ENCODE measurements at regions not wholly inside any gene's neighbourhood (a gene's known extent, or its start where the extent isn't known, plus 50 kb on each side); places are given as distances from the start of the nearest gene placed in this dataset.

DNA sequence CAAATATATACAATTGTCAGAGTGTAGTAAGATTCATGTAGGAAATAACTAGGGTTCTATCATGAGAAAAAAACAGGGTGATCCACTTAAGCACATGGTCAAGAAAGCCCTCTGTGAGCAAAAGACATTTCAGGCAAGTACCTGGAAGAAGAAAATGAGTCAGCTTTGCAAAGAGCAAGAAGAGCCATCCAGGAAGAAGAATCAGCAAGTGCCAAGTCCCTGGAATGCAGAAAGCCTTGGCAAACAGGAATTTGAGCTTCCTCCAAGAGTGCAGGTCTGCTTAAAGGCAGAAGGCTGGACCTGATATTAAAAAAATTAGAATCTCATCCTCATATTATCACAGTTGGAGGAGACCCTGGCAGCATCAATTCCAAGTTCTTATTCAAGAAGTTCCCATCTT is 188.5 kb upstream of the CELF4 start:
- no peak for DNase-seq
- Histone ChIP-seq H3K9me3 (ENCODE audit: control insufficient read depth, insufficient read depth, low read length) (peaks cover 6% of the 10 kb centered on the region), H3K27ac (ENCODE audit: low read length) (no peak overlapping the region), H3K27me3 (ENCODE audit: control insufficient read depth, insufficient read depth, low read length) (no peaks in the 10 kb centered on the region), H3K36me3 (ENCODE audit: control insufficient read depth, insufficient read depth, low read length) (no peaks in the 10 kb centered on the region), H3K4me3 (ENCODE audit: low read length) (no peak overlapping the region), H3K4me1 (ENCODE audit: control insufficient read depth, insufficient read depth, low read length) (no peaks in the 10 kb centered on the region)
- TF ChIP-seq, protein P1, sequence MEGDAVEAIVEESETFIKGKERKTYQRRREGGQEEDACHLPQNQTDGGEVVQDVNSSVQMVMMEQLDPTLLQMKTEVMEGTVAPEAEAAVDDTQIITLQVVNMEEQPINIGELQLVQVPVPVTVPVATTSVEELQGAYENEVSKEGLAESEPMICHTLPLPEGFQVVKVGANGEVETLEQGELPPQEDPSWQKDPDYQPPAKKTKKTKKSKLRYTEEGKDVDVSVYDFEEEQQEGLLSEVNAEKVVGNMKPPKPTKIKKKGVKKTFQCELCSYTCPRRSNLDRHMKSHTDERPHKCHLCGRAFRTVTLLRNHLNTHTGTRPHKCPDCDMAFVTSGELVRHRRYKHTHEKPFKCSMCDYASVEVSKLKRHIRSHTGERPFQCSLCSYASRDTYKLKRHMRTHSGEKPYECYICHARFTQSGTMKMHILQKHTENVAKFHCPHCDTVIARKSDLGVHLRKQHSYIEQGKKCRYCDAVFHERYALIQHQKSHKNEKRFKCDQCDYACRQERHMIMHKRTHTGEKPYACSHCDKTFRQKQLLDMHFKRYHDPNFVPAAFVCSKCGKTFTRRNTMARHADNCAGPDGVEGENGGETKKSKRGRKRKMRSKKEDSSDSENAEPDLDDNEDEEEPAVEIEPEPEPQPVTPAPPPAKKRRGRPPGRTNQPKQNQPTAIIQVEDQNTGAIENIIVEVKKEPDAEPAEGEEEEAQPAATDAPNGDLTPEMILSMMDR (IDR thresholded peaks at IDR 0.05) = no peak
- Mint-ChIP-seq H3K4me1 (no peaks in the 10 kb centered on the region), H3K36me3 (no peaks in the 10 kb centered on the region), H3K4me3 (no peak overlapping the region), H3K27ac (no peak overlapping the region), H3K9me3 (peaks cover 12 to 20% of the 10 kb centered on the region in 2 donors), H3K27me3 (ENCODE audit: low read depth in 2 of 2) (no peaks in the 10 kb centered on the region)
- intact Hi-C loops (cut with micrococcal nuclease) = no loop called here
- no peak for ATAC-seq

DNA sequence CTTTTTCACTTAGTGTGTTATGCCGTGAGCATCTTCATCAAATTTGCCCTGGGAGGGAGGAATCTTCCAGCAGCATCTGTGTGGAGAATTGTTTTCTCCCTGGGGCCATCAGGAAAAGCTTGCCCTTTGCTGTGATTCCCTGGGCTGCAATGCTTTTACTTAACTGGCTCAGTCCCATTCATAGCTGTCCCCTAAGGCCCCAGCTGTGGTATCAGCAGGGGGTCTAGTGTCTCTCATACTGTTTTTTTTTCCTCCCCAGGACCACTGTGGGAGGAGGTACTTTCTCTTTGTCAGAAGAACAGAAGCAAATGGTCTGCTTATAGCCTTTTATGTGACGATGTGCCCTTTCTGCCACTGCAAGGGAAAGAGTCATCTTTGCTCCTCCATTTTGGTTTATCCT is 176.8 kb upstream of the CELF4 start:
- no peaks in the 10 kb centered on the region for H3K9me3 ChIP-seq (ENCODE audit: control insufficient read depth, insufficient read depth, low read length)
- Mint-ChIP-seq H3K4me1 (no peaks in the 10 kb centered on the region), H3K36me3 (no peaks in the 10 kb centered on the region), H3K27ac (no peak overlapping the region), H3K9me3 (peaks cover 4 to 10% of the 10 kb centered on the region in 2 donors), H3K4me3 (no peak overlapping the region), H3K27me3 (ENCODE audit: low read depth in 2 of 2) (no peaks in the 10 kb centered on the region)
- H3K27ac ChIP-seq (ENCODE audit: low read length) = no peak overlapping the region
- ATAC-seq (no peak), DNase-seq (no peak)
- no peak overlapping the region for H3K4me3 ChIP-seq (ENCODE audit: low read length)
- no peaks in the 10 kb centered on the region for H3K27me3 ChIP-seq (ENCODE audit: control insufficient read depth, insufficient read depth, low read length)
- H3K4me1 ChIP-seq (ENCODE audit: control insufficient read depth, insufficient read depth, low read length) = no peaks in the 10 kb centered on the region
- no peaks in the 10 kb centered on the region for H3K36me3 ChIP-seq (ENCODE audit: control insufficient read depth, insufficient read depth, low read length)
- 89% methylated on average over 2 of the region's 2 CpGs for WGBS (ENCODE audit: insufficient coverage)
- intact Hi-C loops (cut with micrococcal nuclease) = no loop called here
- TF ChIP-seq, protein P1 (IDR thresholded peaks at IDR 0.05) = no peak

DNA sequence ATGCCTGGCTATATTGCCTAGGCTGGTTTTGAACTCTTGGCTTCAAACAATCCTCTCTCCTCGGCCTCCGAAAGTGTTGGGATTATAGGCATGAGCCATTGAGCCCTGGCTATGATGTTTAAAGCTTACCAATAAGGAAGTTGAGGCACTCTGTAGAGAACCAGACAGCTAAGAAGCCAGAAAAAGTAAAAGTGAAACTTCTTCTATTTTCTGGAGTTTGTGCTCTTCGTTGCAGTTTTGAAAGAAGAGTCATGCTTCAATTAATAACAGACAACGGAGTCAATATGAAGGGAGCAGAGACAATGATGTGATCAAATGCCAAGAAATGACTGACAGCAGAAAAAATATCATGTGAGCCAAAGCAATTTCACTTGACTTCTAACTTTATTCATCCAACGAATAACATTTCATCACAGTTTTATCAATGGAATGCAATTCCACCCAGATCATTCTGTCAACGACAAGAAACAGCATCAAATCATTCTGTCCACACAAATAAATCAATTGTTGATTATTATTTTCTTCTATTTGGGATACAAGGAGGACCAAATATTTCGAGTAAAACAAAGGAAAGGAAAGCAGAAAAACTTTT is 175.5 kb upstream of the CELF4 start:
- no peaks in the 10 kb centered on the region for H3K4me1 Mint-ChIP-seq
- H3K36me3 Mint-ChIP-seq = no peaks in the 10 kb centered on the region
- ATAC-seq (no peak), DNase-seq (no peak)
- no peak overlapping the region for H3K4me3 Mint-ChIP-seq
- TF ChIP-seq, protein P1 (IDR thresholded peaks at IDR 0.05) = no peak
- intact Hi-C loops (cut with micrococcal nuclease) = no loop called here
- H3K27me3 ChIP-seq (ENCODE audit: control insufficient read depth, insufficient read depth, low read length) = no peaks in the 10 kb centered on the region
- no peak overlapping the region for H3K4me3 ChIP-seq (ENCODE audit: low read length)
- no peaks in the 10 kb centered on the region for H3K27me3 Mint-ChIP-seq (ENCODE audit: low read depth in 2 of 2)
- no peak overlapping the region for H3K27ac Mint-ChIP-seq
- H3K36me3 ChIP-seq (ENCODE audit: control insufficient read depth, insufficient read depth, low read length) = no peaks in the 10 kb centered on the region
- 85% methylated on average over 6 of the region's 7 CpGs for WGBS (ENCODE audit: insufficient coverage)
- peaks cover 6 to 14% of the 10 kb centered on the region in 2 donors for H3K9me3 Mint-ChIP-seq
- H3K4me1 ChIP-seq (ENCODE audit: control insufficient read depth, insufficient read depth, low read length) = no peaks in the 10 kb centered on the region
- no peak overlapping the region for H3K27ac ChIP-seq (ENCODE audit: low read length)
- H3K9me3 ChIP-seq (ENCODE audit: control insufficient read depth, insufficient read depth, low read length) = no peaks in the 10 kb centered on the region

DNA sequence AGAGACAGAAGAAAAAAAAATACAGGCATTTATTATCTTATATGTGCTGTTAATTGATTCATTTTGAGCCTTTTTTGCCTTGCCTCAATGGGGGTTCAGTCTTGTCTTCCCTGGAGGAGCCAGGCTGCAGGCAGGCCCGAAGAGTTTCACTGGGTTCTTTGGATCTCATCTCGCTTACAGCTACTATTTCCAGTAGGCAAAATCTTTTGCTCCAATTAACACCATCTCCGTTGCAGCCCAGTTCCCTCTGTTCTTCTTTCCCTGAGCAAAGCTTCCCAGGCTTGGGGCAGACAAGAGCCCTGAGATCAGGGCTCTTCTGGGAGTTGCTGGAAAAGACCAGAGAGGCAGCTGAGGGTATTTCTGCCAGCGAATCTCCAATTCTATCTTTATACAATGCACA is 168.8 kb upstream of the CELF4 start:
- Histone ChIP-seq H3K9me3 (ENCODE audit: control insufficient read depth, insufficient read depth, low read length) (no peaks in the 10 kb centered on the region), H3K27ac (ENCODE audit: low read length) (no peak overlapping the region), H3K27me3 (ENCODE audit: control insufficient read depth, insufficient read depth, low read length) (no peaks in the 10 kb centered on the region), H3K4me1 (ENCODE audit: control insufficient read depth, insufficient read depth, low read length) (no peaks in the 10 kb centered on the region), H3K36me3 (ENCODE audit: control insufficient read depth, insufficient read depth, low read length) (no peaks in the 10 kb centered on the region), H3K4me3 (ENCODE audit: low read length) (no peak overlapping the region)
- H3K27ac Mint-ChIP-seq = no peak overlapping the region
- ATAC-seq (no peak), DNase-seq (no peak)
- H3K27me3 Mint-ChIP-seq (ENCODE audit: low read depth in 2 of 2) = no peaks in the 10 kb centered on the region
- peaks cover 18 to 19% of the 10 kb centered on the region in 2 donors for H3K9me3 Mint-ChIP-seq
- no peak overlapping the region for H3K4me3 Mint-ChIP-seq
- intact Hi-C loops (cut with micrococcal nuclease) = no loop called here
- TF ChIP-seq, protein P1 (IDR thresholded peaks at IDR 0.05) = no peak
- 81% methylated on average over 4 of the region's 4 CpGs for WGBS (ENCODE audit: insufficient coverage)
- H3K36me3 Mint-ChIP-seq = no peaks in the 10 kb centered on the region
- H3K4me1 Mint-ChIP-seq = no peaks in the 10 kb centered on the region
